Ascending aorta (tissue), 2 donors: ENCODE measurements at regions not wholly inside any gene's neighbourhood (a gene's known extent, or its start where the extent isn't known, plus 50 kb on each side); places are given as distances from the start of the nearest gene placed in this dataset.

Experiments used
- DNase-seq, 2 donors: peaks; one replicate each; pipeline ENCODE4 v3.0.0-alpha.2; 2019; ENCODE audit warnings: low spot score in 2 of 2
- H3K27ac ChIP-seq, 2 donors: fragments of 200-600 bp; sonication (generic); one replicate each; pipeline ENCODE4 v1.5.1; 2016 to 2017; ENCODE audit warnings: mild to moderate bottlenecking in 1 of 2
- H3K27me3 ChIP-seq: fragments of 200-600 bp; sonication (generic); one replicate; pipeline ENCODE4 v1.5.1; 2017
- H3K36me3 ChIP-seq, 2 donors: fragments of 200-600 bp; sonication (generic); one replicate each; pipeline ENCODE4 v1.5.1; 2016
- H3K4me1 ChIP-seq, 2 donors: fragments of 200-600 bp; sonication (generic); one replicate each; pipeline ENCODE4 v1.5.1; 2016 to 2017; ENCODE audit warnings: mild to moderate bottlenecking in 1 of 2
- H3K4me3 ChIP-seq, 2 donors: fragments of 200-600 bp; sonication (generic); one replicate each; pipeline ENCODE4 v1.5.1; 2016 to 2017; ENCODE audit warnings: mild to moderate bottlenecking in 1 of 2
- H3K9me3 ChIP-seq, 2 donors: fragments of 200-600 bp; sonication (generic); one replicate each; pipeline ENCODE4 v1.5.1; 2016
- CTCF ChIP-seq, 3 experiments: fragments of 200-600 bp in 2 of 3; fragments of 450-650 bp in 1 of 3; sonication (generic) in 2 of 3; IDR thresholded peaks; one replicate each; pipeline ENCODE4 v1.5.1; 2016 to 2019; ENCODE audit warnings: antibody characterized with exemption in 3 of 3, mild to moderate bottlenecking in 1 of 3, moderate library complexity in 1 of 3
- intact Hi-C: fragments of 100-400 bp; cut with DNase I; formaldehyde crosslinking; loops from one replicate; pipeline ENCODE4 v1.15.1; 2023

- DNase-seq: no peak
- Histone ChIP-seq H3K36me3 (no peaks in the 10 kb centered on the region), H3K4me3 (no peak overlapping the region), H3K27me3 (no peaks in the 10 kb centered on the region), H3K4me1 (no peaks in the 10 kb centered on the region), H3K27ac (no peak overlapping the region), H3K9me3 (no peaks in the 10 kb centered on the region)
- intact Hi-C loops: no loop called here
- no peak for TF ChIP-seq CTCF (IDR thresholded peaks at IDR 0.05)
These were observed 178.3 kb upstream of the ZIC3 start for GRCh38 chrX:137387646-137388045.

GRCh38 chrX:137366018-137366633 lies 199.8 kb upstream of the ZIC3 start:
- DNase-seq: no peak
- H3K27me3 ChIP-seq: no peaks in the 10 kb centered on the region
- H3K4me1 ChIP-seq: no peaks in the 10 kb centered on the region
- no peaks in the 10 kb centered on the region for H3K36me3 ChIP-seq
- H3K27ac ChIP-seq: no peak overlapping the region
- intact Hi-C loops: no loop called here
- H3K4me3 ChIP-seq: no peak overlapping the region
- TF ChIP-seq CTCF (IDR thresholded peaks at IDR 0.05): no peak
- H3K9me3 ChIP-seq: no peaks in the 10 kb centered on the region

GRCh38 chrX:137363559-137363958 lies 202.4 kb upstream of the ZIC3 start:
- H3K9me3 ChIP-seq: no peaks in the 10 kb centered on the region
- H3K36me3 ChIP-seq: no peaks in the 10 kb centered on the region
- H3K27ac ChIP-seq: no peak overlapping the region
- H3K4me3 ChIP-seq: no peak overlapping the region
- DNase-seq: no peak
- intact Hi-C loops: no loop called here
- no peak for TF ChIP-seq CTCF (IDR thresholded peaks at IDR 0.05)
- H3K4me1 ChIP-seq: no peaks in the 10 kb centered on the region
- H3K27me3 ChIP-seq: no peaks in the 10 kb centered on the region

- H3K36me3 ChIP-seq: no peaks in the 10 kb centered on the region
- TF ChIP-seq CTCF (IDR thresholded peaks at IDR 0.05): no peak
- H3K27ac ChIP-seq: no peak overlapping the region
- no peak overlapping the region for H3K4me3 ChIP-seq
- H3K4me1 ChIP-seq: no peaks in the 10 kb centered on the region
- H3K27me3 ChIP-seq: no peaks in the 10 kb centered on the region
- no peak for DNase-seq
- intact Hi-C loops: no loop called here
- no peaks in the 10 kb centered on the region for H3K9me3 ChIP-seq
These were observed 203.3 kb upstream of the ZIC3 start for GRCh38 chrX:137362583-137362982.

- Histone ChIP-seq H3K27ac (no peak overlapping the region), H3K9me3 (no peaks in the 10 kb centered on the region), H3K27me3 (no peaks in the 10 kb centered on the region), H3K4me1 (no peaks in the 10 kb centered on the region), H3K36me3 (no peaks in the 10 kb centered on the region), H3K4me3 (no peak overlapping the region)
- no peak for DNase-seq
- no peak for TF ChIP-seq CTCF (IDR thresholded peaks at IDR 0.05)
- intact Hi-C loops: no loop called here
These were observed 211.1 kb upstream of the ZIC3 start for GRCh38 chrX:137354851-137355250.

GRCh38 chrX:137353404-137353803 lies 212.5 kb upstream of the ZIC3 start:
- Histone ChIP-seq H3K36me3 (no peaks in the 10 kb centered on the region), H3K4me3 (no peak overlapping the region), H3K27ac (no peak overlapping the region), H3K9me3 (no peaks in the 10 kb centered on the region), H3K4me1 (no peaks in the 10 kb centered on the region), H3K27me3 (no peaks in the 10 kb centered on the region)
- no peak for TF ChIP-seq CTCF (IDR thresholded peaks at IDR 0.05)
- intact Hi-C loops: no loop called here
- DNase-seq: no peak
